K562 (cell line): ENCODE measurements at regions not wholly inside any gene's neighbourhood (a gene's known extent, or its start where the extent isn't known, plus 50 kb on each side); places are given as distances from the start of the nearest gene placed in this dataset.

ENCODE experiments used
- ATAC-seq: fragments of 200-7000 bp; cut with Tn5 transposase; 3 replicates; pipeline ENCODE4 v1.9.1; 2020; ENCODE audit warnings: moderate library complexity
- BruUV-seq: library from RNA; stranded (reverse); fragments of 400-500 nt; replicated peaks from 2 replicates; lab custom pipeline; 2021; lab: Mats Ljungman, UMichigan
- CTCF ChIA-PET: fragments of 300-600 bp; formaldehyde crosslinking; extraction: SDS; loops from one replicate; lab custom pipeline; 2021; ENCODE audit warnings: low intra/inter-chr PET ratio; lab: Yijun Ruan, JAX
- POLR2A ChIA-PET: fragments of 300-600, 350-650 bp; sonication (Branson Sonifier 250); formaldehyde crosslinking; extraction: SDS; loops from one replicate; lab custom pipeline; 2021; ENCODE audit warnings: antibody characterized with exemption, inconsistent platforms; lab: Yijun Ruan, JAX
- DNase-seq, 4 experiments: peaks; one replicate each; pipeline versions ENCODE4 v3.0.0 to v3.0.0-alpha.2; 2011 to 2018; ENCODE audit warnings: low spot score in 3 of 4, mixed read lengths in 3 of 4; ENCODE audit errors: extremely low read depth in 1 of 4
- FAIRE-seq: peaks from 2 replicates; lab custom pipeline; 2011; peaks lifted over from hg19 to GRCh38; lab: Jason Lieb, UNC
- H2AFZ ChIP-seq: 2 replicates; pipeline ENCODE4 v1.6.0; 2011; ENCODE audit warnings: low read depth, low read length, control low read depth, inconsistent platforms
- H3K27ac ChIP-seq: fragments of 200-600 bp; 3 replicates; pipeline ENCODE4 v1.8.0; 2011; ENCODE audit warnings: low read depth, mild to moderate bottlenecking, control low read depth, inconsistent platforms, low read length, moderate library complexity, mixed read lengths; ENCODE audit errors: extremely low read depth
- H3K27me3 ChIP-seq, 2 experiments: fragments of 300-600 bp in 1 of 2; 2 replicates in 1 of 2; 3 replicates in 1 of 2; pipeline versions ENCODE4 v1.6.0 to v1.8.0; 2011; ENCODE audit warnings: inconsistent platforms in 2 of 2, low read length in 2 of 2, mild to moderate bottlenecking in 1 of 2, mixed read lengths in 1 of 2, moderate library complexity in 1 of 2; ENCODE audit not compliant: control insufficient read depth in 2 of 2, insufficient read depth in 2 of 2
- H3K36me3 ChIP-seq: fragments of 300-600 bp; 3 replicates; pipeline ENCODE4 v1.8.0; 2011; ENCODE audit warnings: mild to moderate bottlenecking, low read length, inconsistent platforms; ENCODE audit not compliant: control insufficient read depth, insufficient read depth
- H3K4me1 ChIP-seq, 2 experiments: fragments of 200-600 bp in 1 of 2; replicated peaks in 1 of 2; 2 replicates in 1 of 2; 3 replicates in 1 of 2; pipeline versions ENCODE4 v1.5.1 to v1.8.0; 2011; ENCODE audit warnings: inconsistent platforms in 2 of 2, low read length in 2 of 2, mild to moderate bottlenecking in 1 of 2, mixed read lengths in 1 of 2, moderate library complexity in 1 of 2; ENCODE audit not compliant: control insufficient read depth in 2 of 2, insufficient read depth in 2 of 2
- H3K4me2 ChIP-seq: 2 replicates; pipeline ENCODE4 v1.6.1; 2011; ENCODE audit warnings: low read length, control low read depth, inconsistent platforms, mixed read lengths; ENCODE audit not compliant: insufficient read depth
- H3K4me3 ChIP-seq: fragments of 200-600 bp; sonication (generic), shearing (Covaris generic); 2 replicates; pipeline ENCODE4 v1.5.1; 2016; ENCODE audit warnings: control low read depth, inconsistent platforms
- H3K79me2 ChIP-seq: fragments of 200-600 bp; 3 replicates; pipeline ENCODE4 v1.8.0; 2011; ENCODE audit warnings: low read length, inconsistent platforms; ENCODE audit not compliant: control insufficient read depth, insufficient read depth
- H3K9ac ChIP-seq, 2 experiments: 2 replicates each; pipeline versions ENCODE4 v1.6.0 to v1.6.1; 2011; ENCODE audit warnings: low read depth in 2 of 2, low read length in 2 of 2, control low read depth in 1 of 2, inconsistent platforms in 1 of 2, mild to moderate bottlenecking in 1 of 2, mixed read lengths in 1 of 2; ENCODE audit not compliant: insufficient read depth in 1 of 2
- H3K9me1 ChIP-seq: one replicate; pipeline ENCODE4 v1.6.0; 2011; ENCODE audit warnings: inconsistent platforms, mild to moderate bottlenecking, low read length, moderate library complexity; ENCODE audit not compliant: control insufficient read depth, insufficient read depth
- H3K9me3 ChIP-seq: replicated peaks from 2 replicates; pipeline ENCODE4 v1.5.1; 2011; ENCODE audit warnings: low read depth, low read length, inconsistent platforms; ENCODE audit not compliant: control insufficient read depth, insufficient read depth
- H4K20me1 ChIP-seq: replicated peaks from 2 replicates; pipeline ENCODE4 v1.6.1; 2011; ENCODE audit warnings: low read length, inconsistent platforms, mixed read lengths; ENCODE audit not compliant: control insufficient read depth, insufficient read depth
- CBX3 ChIP-seq, 2 experiments: IDR thresholded peaks; 1 replicate in 1 of 2; 2 replicates in 1 of 2; pipeline ENCODE4 v1.6.1; 2012; ENCODE audit warnings: inconsistent platforms in 2 of 2, low read length in 2 of 2, borderline replicate concordance in 1 of 2, control low read depth in 1 of 2
- E4F1 ChIP-seq: fragments of 250-450 bp; sonication (Bioruptor Pico); IDR thresholded peaks from 2 replicates; pipeline ENCODE4 v1.5.0; 2021; ENCODE audit warnings: mild to moderate bottlenecking, borderline replicate concordance
- FOXO4 ChIP-seq: fragments of 450-650 bp; formaldehyde crosslinking; IDR thresholded peaks from 2 replicates; pipeline ENCODE4 v1.4.0; 2020; ENCODE audit warnings: mild to moderate bottlenecking, moderate library complexity
- JUND ChIP-seq, 2 experiments: IDR thresholded peaks; 2 replicates in 1 of 2; 3 replicates in 1 of 2; pipeline ENCODE4 v1.6.1; 2011; ENCODE audit warnings: borderline replicate concordance in 2 of 2, low read depth in 2 of 2, low read length in 2 of 2, improper control_type of control experiment in 1 of 2, missing biosample characterization in 1 of 2, missing genetic modification characterization in 1 of 2, missing genetic modification reagents in 1 of 2
- MTA1 ChIP-seq: fragments of 450-650 bp; IDR thresholded peaks from 2 replicates; pipeline ENCODE4 v1.6.1; 2017; ENCODE audit warnings: borderline replicate concordance
- NCOA1 ChIP-seq: fragments of 450-650 bp; IDR thresholded peaks from 2 replicates; pipeline ENCODE4 v1.6.1; 2016; ENCODE audit warnings: low read depth
- NFIC ChIP-seq: fragments of 450-650 bp; IDR thresholded peaks from 2 replicates; pipeline ENCODE4 v1.6.1; 2017; ENCODE audit warnings: mild to moderate bottlenecking, inconsistent platforms
- RNF219 ChIP-seq: fragments of 250-450 bp; sonication (Bioruptor Pico); IDR thresholded peaks from 2 replicates; pipeline ENCODE4 v1.5.0; 2022; ENCODE audit warnings: mild to moderate bottlenecking
- TAF1 ChIP-seq: IDR thresholded peaks from 2 replicates; pipeline ENCODE4 v1.6.1; 2011; ENCODE audit warnings: mild to moderate bottlenecking, low read length, moderate library complexity; ENCODE audit not compliant: insufficient read depth, control insufficient read depth, severe bottlenecking; ENCODE audit errors: extremely low read depth
- ZNF655 ChIP-seq: fragments of 250-450 bp; sonication (Bioruptor Pico); IDR thresholded peaks from 2 replicates; pipeline ENCODE4 v1.5.0; 2021
- ZNF780A ChIP-seq: fragments of 250-450 bp; sonication (Bioruptor Pico); IDR thresholded peaks from 2 replicates; pipeline ENCODE4 v1.5.0; 2021; ENCODE audit warnings: mild to moderate bottlenecking
- WGBS: fragments of 100-300 bp; shearing (Covaris generic); methylation state at CpG from one replicate; pipeline ENCODE4 v1.1.6; 2016; ENCODE audit warnings: low coverage, mixed read lengths; ENCODE audit not compliant: insufficient coverage; ENCODE audit errors: missing lambda C conversion rate; 5-methylcytosine and 5-hydroxymethylcytosine counted together
- in situ Hi-C: fragments of 300-500 bp; cut with MboI; formaldehyde crosslinking; loops from 4 replicates; pipeline ENCODE4 v1.15.0; 2018; ENCODE audit warnings: inconsistent platforms, mixed read lengths
- intact Hi-C: fragments of 100-400 bp; cut with micrococcal nuclease; formaldehyde crosslinking; loops from 2 replicates; pipeline ENCODE4 v1.14.2; 2022

DNA sequence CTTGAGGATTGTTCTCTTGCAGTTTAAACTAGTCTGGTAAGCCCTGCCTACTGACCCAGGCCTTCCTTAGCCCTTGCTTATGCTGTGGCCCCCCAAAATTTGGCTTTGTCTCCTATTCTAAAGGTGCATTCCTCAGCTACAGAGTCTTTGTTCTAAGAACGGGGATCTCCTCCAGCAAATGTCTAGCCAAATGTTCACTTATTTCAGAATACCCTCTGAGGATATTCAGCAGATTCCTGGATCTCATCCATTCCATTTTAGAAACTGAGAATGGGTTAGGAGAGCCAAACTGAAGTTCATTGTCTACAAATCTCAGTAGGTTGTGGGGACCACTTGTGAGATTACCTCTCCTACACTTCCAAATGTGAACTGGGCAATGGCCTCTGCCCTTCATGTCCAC lies 164.2 kb upstream of the ARG1 start:
- no peak overlapping the region for H2AFZ ChIP-seq
- DNase-seq, result no peak
- no peak for TF ChIP-seq CBX3 (IDR thresholded peaks at IDR 0.05; ENCODE audit: borderline replicate concordance in 1 of 2, low read length in 2 of 2)
- no peak for TF ChIP-seq ZNF780A (CRISPR knock-in tag)
- no peak for TF ChIP-seq NCOA1
- TF ChIP-seq NFIC, result no peak
- no peak for TF ChIP-seq JUND (IDR thresholded peaks at IDR 0.05; ENCODE audit: borderline replicate concordance, low read depth, low read length)
- no peak for TF ChIP-seq JUND (tag; IDR thresholded peaks at IDR 0.05; ENCODE audit: borderline replicate concordance, low read depth, low read length)
- TF ChIP-seq TAF1, result no peak
- TF ChIP-seq FOXO4, result no peak
- TF ChIP-seq E4F1, result no peak
- no peak for TF ChIP-seq RNF219 (CRISPR knock-in tag)
- TF ChIP-seq ZNF655 (CRISPR knock-in tag), result no peak
- no peak for TF ChIP-seq MTA1
- no peak for FAIRE-seq
- H3K27ac ChIP-seq, result no peak overlapping the region
- ChIA-PET CTCF (no interaction called here), POLR2A (interaction anchor here (0.8 kb wide), 1 partner anchor 17 kb away, joined by 3 read pairs; no protein-coding TSS in a partner anchor)
- ATAC-seq, result no peak
- H4K20me1 ChIP-seq, result no peaks in the 10 kb centered on the region
- no peaks in the 10 kb centered on the region; a peak in 1 of 5 replicates for H3K4me1 ChIP-seq
- no peaks in the 10 kb centered on the region; a peak in 1 of 5 replicates for H3K27me3 ChIP-seq
- in situ Hi-C loops (no loop called here), intact Hi-C loops (no loop called here)
- H3K36me3 ChIP-seq, result no peaks in the 10 kb centered on the region
- H3K79me2 ChIP-seq, result no peaks in the 10 kb centered on the region
- no TSS peak for BruUV-seq
- no peak overlapping the region for H3K4me3 ChIP-seq
- WGBS, result 0% methylated on average over 1 of the region's 1 CpG
- no peaks in the 10 kb centered on the region for H3K9me3 ChIP-seq
- no peak overlapping the region for H3K4me2 ChIP-seq
- no peak overlapping the region for H3K9ac ChIP-seq
- H3K9me1 ChIP-seq, result no peaks in the 10 kb centered on the region
